ENCODE measurements at regions not wholly inside any gene's neighbourhood (a gene's known extent, or its start where the extent isn't known, plus 50 kb on each side); places are given as distances from the start of the nearest gene placed in this dataset.
A peak's percentile ranks its signal among the peaks of the same experiment; 100 is the strongest.

GRCh38 chr6:113629975-113630737, 227.0 kb upstream of the MARCKS start:
- peak overlapping the region; percentile 98 for H3K27ac ChIP-seq (ENCODE audit: low read length)
- H3K36me3 ChIP-seq (replicated peaks; ENCODE audit: insufficient read depth, low read length) = no peaks in the 10 kb centered on the region
- H3K79me2 ChIP-seq (ENCODE audit: low read length) = no peaks in the 10 kb centered on the region
- peaks cover 84% of the 10 kb centered on the region for H3K4me1 ChIP-seq (ENCODE audit: low read length)
- no peak for DNase-seq
- H3K9me2 ChIP-seq (replicated peaks; ENCODE audit: insufficient read depth, low read length) = no peaks in the 10 kb centered on the region
- peak overlapping the region; percentile 87 for H3K9ac ChIP-seq (ENCODE audit: low read length)
- H3F3A ChIP-seq (ENCODE audit: insufficient read depth, low read length) = peaks cover 49% of the 10 kb centered on the region
- H3K4me2 ChIP-seq (ENCODE audit: low read depth, low read length) = peak overlapping the region; percentile 94
- no peak for TF ChIP-seq EZH2 (optimal IDR thresholded peaks at IDR 0.05; ENCODE audit: low read depth, low read length)
- no peak for TF ChIP-seq CTCF (IDR thresholded peaks at IDR 0.05; ENCODE audit: low read length)
- TF ChIP-seq EZH2phosphoT487 (IDR thresholded peaks at IDR 0.05; ENCODE audit: low read length) = no peak
- H4K20me1 ChIP-seq (ENCODE audit: insufficient read depth, low read length) = no peaks in the 10 kb centered on the region
- H2AFZ ChIP-seq (ENCODE audit: low read length) = no peak overlapping the region
- H3K4me3 ChIP-seq (ENCODE audit: low read length) = peak overlapping the region; percentile 59; the same call in 1 of the 2 replicates
- H3K9me3 ChIP-seq (replicated peaks; ENCODE audit: insufficient read depth, low read length) = no peaks in the 10 kb centered on the region
- H3K27me3 ChIP-seq (replicated peaks; ENCODE audit: insufficient read depth, low read length) = no peaks in the 10 kb centered on the region

GRCh38 chr6:113630738-113631535, 226.2 kb upstream of the MARCKS start:
- H3F3A ChIP-seq (ENCODE audit: insufficient read depth, low read length) = peaks cover 42% of the 10 kb centered on the region
- H3K79me2 ChIP-seq (ENCODE audit: low read length) = no peaks in the 10 kb centered on the region
- H3K9ac ChIP-seq (ENCODE audit: low read length) = peak overlapping the region; percentile 87
- no peaks in the 10 kb centered on the region for H4K20me1 ChIP-seq (ENCODE audit: insufficient read depth, low read length)
- DNase-seq = peak; percentile 90
- H2AFZ ChIP-seq (ENCODE audit: low read length) = peak overlapping the region; percentile 52
- peak overlapping the region; percentile 98 for H3K27ac ChIP-seq (ENCODE audit: low read length)
- peak overlapping the region; percentile 59 for H3K4me3 ChIP-seq (ENCODE audit: low read length)
- peak overlapping the region; percentile 94 for H3K4me2 ChIP-seq (ENCODE audit: low read depth, low read length)
- H3K27me3 ChIP-seq (replicated peaks; ENCODE audit: insufficient read depth, low read length) = no peaks in the 10 kb centered on the region
- H3K4me1 ChIP-seq (ENCODE audit: low read length) = peaks cover 82% of the 10 kb centered on the region
- TF ChIP-seq EZH2 (optimal IDR thresholded peaks at IDR 0.05; ENCODE audit: low read depth, low read length) = no peak
- no peak for TF ChIP-seq EZH2phosphoT487 (IDR thresholded peaks at IDR 0.05; ENCODE audit: low read length)
- no peak for TF ChIP-seq CTCF (IDR thresholded peaks at IDR 0.05; ENCODE audit: low read length)
- no peaks in the 10 kb centered on the region for H3K9me2 ChIP-seq (replicated peaks; ENCODE audit: insufficient read depth, low read length)
- H3K36me3 ChIP-seq (replicated peaks; ENCODE audit: insufficient read depth, low read length) = no peaks in the 10 kb centered on the region
- no peaks in the 10 kb centered on the region for H3K9me3 ChIP-seq (replicated peaks; ENCODE audit: insufficient read depth, low read length)

GRCh38 chr6:113631666-113632065, 225.5 kb upstream of the MARCKS start:
- peak overlapping the region; percentile 43; the same call in 1 of the 2 replicates for H3K4me3 ChIP-seq (ENCODE audit: low read length)
- no peaks in the 10 kb centered on the region for H3K79me2 ChIP-seq (ENCODE audit: low read length)
- peak overlapping the region; percentile 94 for H3K4me2 ChIP-seq (ENCODE audit: low read depth, low read length)
- DNase-seq = peak; percentile 34
- H3K9me2 ChIP-seq (replicated peaks; ENCODE audit: insufficient read depth, low read length) = no peaks in the 10 kb centered on the region
- H3K27me3 ChIP-seq (replicated peaks; ENCODE audit: insufficient read depth, low read length) = no peaks in the 10 kb centered on the region
- no peaks in the 10 kb centered on the region for H4K20me1 ChIP-seq (ENCODE audit: insufficient read depth, low read length)
- H2AFZ ChIP-seq (ENCODE audit: low read length) = peak overlapping the region; percentile 52; the same call in 1 of the 2 replicates
- TF ChIP-seq EZH2 (optimal IDR thresholded peaks at IDR 0.05; ENCODE audit: low read depth, low read length) (no peak), EZH2phosphoT487 (IDR thresholded peaks at IDR 0.05; ENCODE audit: low read length) (no peak), CTCF (IDR thresholded peaks at IDR 0.05; ENCODE audit: low read length) (no peak)
- H3K9ac ChIP-seq (ENCODE audit: low read length) = peak overlapping the region; percentile 87
- no peaks in the 10 kb centered on the region for H3K36me3 ChIP-seq (replicated peaks; ENCODE audit: insufficient read depth, low read length)
- peaks cover 40% of the 10 kb centered on the region for H3F3A ChIP-seq (ENCODE audit: insufficient read depth, low read length)
- H3K9me3 ChIP-seq (replicated peaks; ENCODE audit: insufficient read depth, low read length) = no peaks in the 10 kb centered on the region
- H3K27ac ChIP-seq (ENCODE audit: low read length) = peak overlapping the region; percentile 98
- peaks cover 75% of the 10 kb centered on the region for H3K4me1 ChIP-seq (ENCODE audit: low read length)

Measured in MM.1S (cell line).